ENCODE measurements at regions not wholly inside any gene's neighbourhood (a gene's known extent, or its start where the extent isn't known, plus 50 kb on each side); places are given as distances from the start of the nearest gene placed in this dataset.

DNA sequence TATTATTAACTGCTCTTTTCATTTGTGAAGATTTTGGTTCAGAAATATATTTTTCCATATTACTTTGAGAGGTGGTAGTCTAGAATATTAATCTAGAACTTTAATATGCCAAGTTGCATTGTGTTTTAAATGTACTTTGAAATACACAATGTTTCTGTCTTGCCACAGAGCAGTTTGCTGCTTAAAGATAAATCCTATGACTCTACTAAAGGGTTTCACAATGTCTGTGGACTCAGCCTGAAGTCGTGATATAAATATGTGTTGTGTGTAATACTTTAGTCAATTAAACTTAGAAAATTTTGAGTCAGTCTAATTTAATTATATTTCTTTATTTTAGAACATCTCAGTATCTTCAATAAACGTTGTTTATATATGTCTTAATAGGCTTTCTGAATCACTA, 1771.7 kb upstream of the PCDH7 start:
- Histone ChIP-seq H3K4me1 (ENCODE audit: control insufficient read depth, insufficient read depth, low read length) (no peaks in the 10 kb centered on the region), H3K36me3 (ENCODE audit: control insufficient read depth, insufficient read depth, low read length) (no peaks in the 10 kb centered on the region), H3K9me3 (ENCODE audit: control insufficient read depth, insufficient read depth, low read length) (no peaks in the 10 kb centered on the region), H3K4me3 (ENCODE audit: low read length) (no peak overlapping the region), H3K27ac (ENCODE audit: low read length) (no peak overlapping the region), H3K27me3 (ENCODE audit: control insufficient read depth, insufficient read depth, low read length) (no peaks in the 10 kb centered on the region)
- DNase-seq (ENCODE audit: low read depth, low spot score): no peak
- no CpG with 5 or more reads among the region's 2 CpGs for WGBS (ENCODE audit: insufficient coverage, insufficient read length)

- no peak overlapping the region for H3K27ac ChIP-seq (ENCODE audit: low read length)
- H3K4me3 ChIP-seq (ENCODE audit: low read length): no peak overlapping the region
- no peak for DNase-seq (ENCODE audit: low read depth, low spot score)
- no peaks in the 10 kb centered on the region for H3K9me3 ChIP-seq (ENCODE audit: control insufficient read depth, insufficient read depth, low read length)
- H3K27me3 ChIP-seq (ENCODE audit: control insufficient read depth, insufficient read depth, low read length): no peaks in the 10 kb centered on the region
- no peaks in the 10 kb centered on the region for H3K36me3 ChIP-seq (ENCODE audit: control insufficient read depth, insufficient read depth, low read length)
- no CpG with 5 or more reads among the region's 4 CpGs for WGBS (ENCODE audit: insufficient coverage, insufficient read length)
- H3K4me1 ChIP-seq (ENCODE audit: control insufficient read depth, insufficient read depth, low read length): no peaks in the 10 kb centered on the region
Measured at GRCh38 chr4:28966982-28967381, 1753.2 kb upstream of the PCDH7 start.

DNA sequence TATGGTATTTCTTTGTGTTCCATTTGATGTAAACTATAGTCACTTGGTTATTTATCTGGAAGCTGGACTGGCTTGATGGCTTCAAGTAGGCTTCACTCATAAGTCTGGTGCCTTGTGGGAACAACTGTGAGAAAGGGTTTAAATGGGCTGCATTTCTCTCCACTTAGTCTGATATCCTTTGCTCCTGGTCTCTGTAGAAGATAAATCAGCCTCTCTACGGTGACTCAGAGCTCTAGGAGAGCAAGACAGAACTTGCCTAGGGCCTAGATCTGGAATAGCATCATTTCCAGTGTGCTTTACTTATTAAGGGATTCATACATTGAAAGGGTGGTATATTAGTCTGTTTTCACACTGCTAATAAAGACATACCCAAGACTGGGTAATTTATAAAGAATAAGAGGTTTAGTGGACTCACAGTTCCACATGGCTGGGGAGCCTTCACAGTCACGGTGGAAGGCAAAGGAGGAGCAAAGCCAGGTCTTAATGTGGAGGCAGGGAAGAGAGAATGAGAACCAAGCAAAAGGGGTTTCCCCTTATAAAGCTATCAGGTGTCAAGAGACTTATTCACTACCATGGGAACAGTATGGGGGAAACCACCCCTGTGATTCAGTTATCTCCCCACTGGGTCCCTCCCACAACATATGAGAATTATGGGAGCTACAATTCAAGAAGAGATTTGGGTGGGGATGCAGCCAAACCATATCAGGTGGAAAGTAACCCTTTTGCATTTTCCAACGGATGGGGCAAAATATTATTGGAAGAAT, 1746.4 kb upstream of the PCDH7 start:
- WGBS (ENCODE audit: insufficient coverage, insufficient read length): no CpG with 5 or more reads among the region's 3 CpGs
- H3K36me3 ChIP-seq (ENCODE audit: control insufficient read depth, insufficient read depth, low read length): no peaks in the 10 kb centered on the region

GRCh38 chr4:28976369-28976768, 1743.8 kb upstream of the PCDH7 start:
- no CpG with 5 or more reads among the region's 1 CpG for WGBS (ENCODE audit: insufficient coverage, insufficient read length)
- H3K36me3 ChIP-seq (ENCODE audit: control insufficient read depth, insufficient read depth, low read length): no peaks in the 10 kb centered on the region
- H3K27ac ChIP-seq (ENCODE audit: low read length): no peak overlapping the region
- no peak for DNase-seq (ENCODE audit: low read depth, low spot score)
- no peak overlapping the region for H3K4me3 ChIP-seq (ENCODE audit: low read length)
- H3K9me3 ChIP-seq (ENCODE audit: control insufficient read depth, insufficient read depth, low read length): no peaks in the 10 kb centered on the region
- no peaks in the 10 kb centered on the region for H3K4me1 ChIP-seq (ENCODE audit: control insufficient read depth, insufficient read depth, low read length)
- H3K27me3 ChIP-seq (ENCODE audit: control insufficient read depth, insufficient read depth, low read length): no peaks in the 10 kb centered on the region

More for the DNA sequence above, 1746.4 kb upstream of the PCDH7 start:
- no peaks in the 10 kb centered on the region for H3K9me3 ChIP-seq (ENCODE audit: control insufficient read depth, insufficient read depth, low read length)
- H3K27me3 ChIP-seq (ENCODE audit: control insufficient read depth, insufficient read depth, low read length): no peaks in the 10 kb centered on the region
- H3K27ac ChIP-seq (ENCODE audit: low read length): no peak overlapping the region
- no peak for DNase-seq (ENCODE audit: low read depth, low spot score)
- H3K4me3 ChIP-seq (ENCODE audit: low read length): no peak overlapping the region
- no peaks in the 10 kb centered on the region for H3K4me1 ChIP-seq (ENCODE audit: control insufficient read depth, insufficient read depth, low read length)

GRCh38 chr4:29002151-29002550, 1718.0 kb upstream of the PCDH7 start:
- Histone ChIP-seq H3K4me1 (ENCODE audit: control insufficient read depth, insufficient read depth, low read length) (peaks cover 2% of the 10 kb centered on the region; the same call in 1 of the 2 replicates), H3K4me3 (ENCODE audit: low read length) (no peak overlapping the region), H3K9me3 (ENCODE audit: control insufficient read depth, insufficient read depth, low read length) (no peaks in the 10 kb centered on the region), H3K36me3 (ENCODE audit: control insufficient read depth, insufficient read depth, low read length) (no peaks in the 10 kb centered on the region), H3K27me3 (ENCODE audit: control insufficient read depth, insufficient read depth, low read length) (no peaks in the 10 kb centered on the region), H3K27ac (ENCODE audit: low read length) (no peak overlapping the region)
- DNase-seq (ENCODE audit: low read depth, low spot score): no peak

DNA sequence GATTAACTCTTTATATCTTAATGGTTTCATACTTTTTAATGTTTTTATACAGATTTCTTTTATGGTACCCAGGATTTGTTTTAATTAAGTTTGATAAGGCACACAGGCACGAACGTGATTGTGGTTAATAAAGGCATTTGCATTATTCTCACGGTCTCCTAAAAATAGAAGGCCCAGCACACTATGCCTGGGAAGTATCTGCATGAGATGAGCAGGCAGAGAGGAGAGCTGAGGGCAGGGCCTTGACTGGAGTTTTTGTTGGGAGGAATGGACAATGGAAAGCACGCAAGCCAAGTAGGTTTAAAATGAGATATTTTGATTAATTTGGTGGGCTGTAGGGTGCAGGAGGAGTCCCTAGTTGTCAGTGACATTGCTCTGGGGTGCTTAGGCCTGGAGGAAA, 1714.3 kb upstream of the PCDH7 start:
- WGBS (ENCODE audit: insufficient coverage, insufficient read length): no CpG with 5 or more reads among the region's 4 CpGs
- peaks cover 2% of the 10 kb centered on the region; the same call in 1 of the 2 replicates for H3K4me1 ChIP-seq (ENCODE audit: control insufficient read depth, insufficient read depth, low read length)
- no peak overlapping the region for H3K4me3 ChIP-seq (ENCODE audit: low read length)
- no peak overlapping the region for H3K27ac ChIP-seq (ENCODE audit: low read length)
- DNase-seq (ENCODE audit: low read depth, low spot score): no peak
- no peaks in the 10 kb centered on the region for H3K9me3 ChIP-seq (ENCODE audit: control insufficient read depth, insufficient read depth, low read length)
- H3K36me3 ChIP-seq (ENCODE audit: control insufficient read depth, insufficient read depth, low read length): no peaks in the 10 kb centered on the region
- H3K27me3 ChIP-seq (ENCODE audit: control insufficient read depth, insufficient read depth, low read length): no peaks in the 10 kb centered on the region

DNA sequence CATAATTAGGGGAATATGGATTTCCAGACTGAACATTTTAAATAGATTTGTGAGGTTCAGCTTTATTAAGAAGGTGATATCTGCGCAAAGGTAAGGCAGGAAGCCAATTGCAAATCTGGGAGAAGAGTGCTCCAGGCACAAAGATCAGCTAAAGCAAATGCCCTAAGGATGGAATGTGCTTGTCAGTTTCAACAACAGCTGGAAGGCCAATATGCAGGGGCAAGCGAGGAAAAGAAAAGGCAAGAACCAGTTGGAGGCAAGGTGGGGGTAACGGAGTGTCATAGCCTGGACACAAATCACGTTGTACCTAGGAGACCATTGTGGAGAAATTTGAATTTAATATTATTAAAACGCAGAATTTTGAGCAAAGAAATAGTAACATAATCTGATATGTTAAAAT, 1710.3 kb upstream of the PCDH7 start:
- no peak for DNase-seq (ENCODE audit: low read depth, low spot score)
- Histone ChIP-seq H3K4me3 (ENCODE audit: low read length) (no peak overlapping the region), H3K36me3 (ENCODE audit: control insufficient read depth, insufficient read depth, low read length) (no peaks in the 10 kb centered on the region), H3K9me3 (ENCODE audit: control insufficient read depth, insufficient read depth, low read length) (no peaks in the 10 kb centered on the region), H3K4me1 (ENCODE audit: control insufficient read depth, insufficient read depth, low read length) (no peaks in the 10 kb centered on the region), H3K27me3 (ENCODE audit: control insufficient read depth, insufficient read depth, low read length) (no peaks in the 10 kb centered on the region), H3K27ac (ENCODE audit: low read length) (no peak overlapping the region)
- no CpG with 5 or more reads among the region's 5 CpGs for WGBS (ENCODE audit: insufficient coverage, insufficient read length)

- WGBS (ENCODE audit: insufficient coverage, insufficient read length): no CpG with 5 or more reads among the region's 2 CpGs
- no peaks in the 10 kb centered on the region for H3K9me3 ChIP-seq (ENCODE audit: control insufficient read depth, insufficient read depth, low read length)
- H3K27me3 ChIP-seq (ENCODE audit: control insufficient read depth, insufficient read depth, low read length): no peaks in the 10 kb centered on the region
- no peak overlapping the region for H3K27ac ChIP-seq (ENCODE audit: low read length)
- H3K4me1 ChIP-seq (ENCODE audit: control insufficient read depth, insufficient read depth, low read length): no peaks in the 10 kb centered on the region
- no peak overlapping the region for H3K4me3 ChIP-seq (ENCODE audit: low read length)
- no peak for DNase-seq (ENCODE audit: low read depth, low spot score)
- no peaks in the 10 kb centered on the region for H3K36me3 ChIP-seq (ENCODE audit: control insufficient read depth, insufficient read depth, low read length)
Measured at GRCh38 chr4:29013341-29013740, 1706.8 kb upstream of the PCDH7 start.

DNA sequence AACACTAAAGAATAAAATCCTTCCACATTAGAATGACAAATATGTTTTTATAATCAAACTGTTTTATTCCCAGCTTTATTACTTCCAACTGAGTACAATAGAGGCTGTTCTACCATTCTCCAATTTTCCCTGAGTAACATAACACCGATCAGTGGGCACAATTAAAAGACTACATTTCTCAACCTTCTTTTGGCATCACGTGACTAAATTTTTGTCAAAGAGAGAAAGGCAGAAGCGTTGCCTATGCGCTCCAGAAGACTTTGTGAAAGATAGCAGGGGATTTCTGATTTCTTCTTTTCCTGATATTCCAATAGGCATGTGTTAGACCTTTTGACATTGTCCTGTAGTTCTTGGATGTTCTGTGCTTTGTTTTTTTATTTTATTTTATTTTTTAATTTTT, 1705.6 kb upstream of the PCDH7 start:
- H3K4me3 ChIP-seq (ENCODE audit: low read length): no peak overlapping the region
- H3K4me1 ChIP-seq (ENCODE audit: control insufficient read depth, insufficient read depth, low read length): no peaks in the 10 kb centered on the region
- no CpG with 5 or more reads among the region's 4 CpGs for WGBS (ENCODE audit: insufficient coverage, insufficient read length)
- H3K9me3 ChIP-seq (ENCODE audit: control insufficient read depth, insufficient read depth, low read length): no peaks in the 10 kb centered on the region
- H3K36me3 ChIP-seq (ENCODE audit: control insufficient read depth, insufficient read depth, low read length): no peaks in the 10 kb centered on the region
- no peaks in the 10 kb centered on the region for H3K27me3 ChIP-seq (ENCODE audit: control insufficient read depth, insufficient read depth, low read length)
- no peak overlapping the region for H3K27ac ChIP-seq (ENCODE audit: low read length)
- no peak for DNase-seq (ENCODE audit: low read depth, low spot score)

GRCh38 chr4:29033703-29034102, 1686.5 kb upstream of the PCDH7 start:
- H3K27me3 ChIP-seq (ENCODE audit: control insufficient read depth, insufficient read depth, low read length): no peaks in the 10 kb centered on the region
- H3K4me1 ChIP-seq (ENCODE audit: control insufficient read depth, insufficient read depth, low read length): no peaks in the 10 kb centered on the region
- no peak overlapping the region for H3K4me3 ChIP-seq (ENCODE audit: low read length)
- H3K9me3 ChIP-seq (ENCODE audit: control insufficient read depth, insufficient read depth, low read length): no peaks in the 10 kb centered on the region; the same call in 1 of the 2 replicates
- DNase-seq (ENCODE audit: low read depth, low spot score): no peak
- H3K36me3 ChIP-seq (ENCODE audit: control insufficient read depth, insufficient read depth, low read length): no peaks in the 10 kb centered on the region
- H3K27ac ChIP-seq (ENCODE audit: low read length): no peak overlapping the region
- WGBS (ENCODE audit: insufficient coverage, insufficient read length): no CpG with 5 or more reads among the region's 1 CpG

DNA sequence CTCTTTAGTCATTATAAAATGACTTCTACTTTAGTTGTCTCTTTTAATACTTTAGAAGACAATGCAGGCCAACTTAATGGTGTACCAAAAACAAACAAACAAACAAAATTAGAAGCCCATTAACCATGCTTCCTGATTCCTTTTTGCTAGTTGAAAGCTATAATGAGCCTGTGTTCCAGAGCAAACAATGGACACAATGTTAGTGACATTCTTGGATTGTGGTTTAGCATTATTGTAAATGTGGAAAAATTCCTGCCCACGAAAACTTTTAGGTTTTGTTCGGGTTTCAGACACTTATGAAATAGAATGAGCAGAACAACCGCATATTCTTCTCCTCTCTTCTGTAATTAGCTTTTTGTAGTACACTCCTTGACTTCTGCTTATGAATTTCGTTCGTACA, 1682.7 kb upstream of the PCDH7 start:
- Histone ChIP-seq H3K9me3 (ENCODE audit: control insufficient read depth, insufficient read depth, low read length) (no peaks in the 10 kb centered on the region; the same call in 1 of the 2 replicates), H3K36me3 (ENCODE audit: control insufficient read depth, insufficient read depth, low read length) (no peaks in the 10 kb centered on the region), H3K4me3 (ENCODE audit: low read length) (no peak overlapping the region), H3K27me3 (ENCODE audit: control insufficient read depth, insufficient read depth, low read length) (no peaks in the 10 kb centered on the region), H3K27ac (ENCODE audit: low read length) (no peak overlapping the region), H3K4me1 (ENCODE audit: control insufficient read depth, insufficient read depth, low read length) (no peaks in the 10 kb centered on the region)
- no CpG with 5 or more reads among the region's 5 CpGs for WGBS (ENCODE audit: insufficient coverage, insufficient read length)
- DNase-seq (ENCODE audit: low read depth, low spot score): no peak
